GM21526 (cell line): ENCODE measurements at regions not wholly inside any gene's neighbourhood (a gene's known extent, or its start where the extent isn't known, plus 50 kb on each side); places are given as distances from the start of the nearest gene placed in this dataset.
"Not testable (repeated sequence)": the region's sequence is repeated elsewhere in the genome, so short reads cannot be mapped to it uniquely, and the experiment has no call there.

Experiments
- ATAC-seq: cut with Tn5 transposase; IDR thresholded peaks from one replicate; pipeline ENCODE4 v1.9.1; 2021; ENCODE audit warnings: moderate library complexity; ENCODE audit not compliant: unreplicated experiment, low FRiP score

DNA sequence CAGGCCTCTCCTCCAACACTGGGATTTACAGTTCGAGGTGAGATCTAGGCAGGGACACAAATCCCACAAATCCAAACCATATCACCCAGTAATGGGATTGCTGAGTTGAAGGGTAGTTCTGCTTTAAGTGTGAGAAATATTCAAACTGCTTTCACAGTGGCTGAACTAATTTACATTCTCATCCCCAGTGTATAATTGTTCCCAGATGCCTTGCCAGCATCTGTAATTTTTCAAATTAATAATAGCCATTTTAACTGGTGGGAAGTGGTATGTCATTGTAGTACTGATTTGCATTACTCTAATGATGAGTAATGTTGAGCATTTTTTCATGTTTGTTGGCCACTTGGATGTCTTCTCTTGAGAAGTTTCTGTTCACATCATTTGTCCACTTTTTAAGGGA lies 592.8 kb upstream of the GRM3 start:
- no peak for ATAC-seq

DNA sequence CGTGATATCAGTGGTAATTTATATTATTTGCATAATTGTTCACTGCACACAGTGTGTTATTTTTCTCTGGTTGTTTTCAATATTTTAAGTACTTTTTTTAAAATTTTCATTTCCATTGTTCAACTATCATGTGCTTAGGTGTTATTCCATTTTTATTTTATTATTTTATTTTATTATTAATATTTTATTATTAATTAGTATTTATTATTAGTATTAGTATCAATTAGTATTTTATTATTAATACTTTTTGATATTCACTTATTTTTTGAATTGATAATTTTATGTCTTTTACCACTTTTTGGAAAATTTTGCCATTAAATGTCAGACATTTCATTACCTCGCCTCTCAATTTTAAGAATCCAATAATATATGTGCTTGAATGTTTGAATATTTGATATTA lies 593.8 kb upstream of the GRM3 start:
- ATAC-seq, result no peak

DNA sequence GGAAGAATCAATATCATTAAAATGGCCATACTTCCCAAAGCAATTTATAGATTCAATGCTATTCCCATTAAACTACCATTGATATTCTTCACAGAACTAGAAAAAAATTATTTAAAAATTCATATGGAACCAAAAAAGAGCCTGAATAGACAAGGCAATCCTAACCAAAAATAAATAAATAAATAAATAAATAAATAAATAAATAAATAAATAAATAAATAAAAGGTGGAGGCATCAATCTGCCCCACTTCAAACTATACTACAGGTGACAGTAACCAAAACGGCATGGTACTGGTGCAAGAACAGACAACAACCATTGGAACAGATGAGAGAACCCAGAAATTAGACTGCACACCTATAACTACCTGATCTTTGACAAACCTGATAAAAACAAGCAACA lies 598.5 kb upstream of the GRM3 start:
- not testable (repeated sequence) for ATAC-seq

DNA sequence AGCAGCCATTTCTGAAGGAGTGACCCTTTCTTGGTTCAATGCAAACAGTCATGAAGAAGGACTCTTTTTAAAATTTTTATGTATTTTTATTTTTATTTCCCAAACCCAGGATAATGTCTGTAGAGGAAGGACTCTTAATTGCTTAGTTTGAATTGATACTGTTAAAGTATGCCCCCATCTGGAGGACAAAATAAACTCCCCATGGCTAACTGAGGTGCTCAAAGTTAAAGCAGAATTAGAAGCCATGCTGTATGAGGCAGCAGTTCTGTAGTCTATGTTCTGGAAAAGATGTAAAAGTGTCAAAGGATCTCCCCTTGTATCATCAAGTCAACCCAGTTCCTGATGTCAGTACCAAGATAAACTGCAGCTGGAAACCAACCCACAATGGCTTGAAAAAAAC lies 617.9 kb upstream of the GRM3 start:
- ATAC-seq, result no peak

DNA sequence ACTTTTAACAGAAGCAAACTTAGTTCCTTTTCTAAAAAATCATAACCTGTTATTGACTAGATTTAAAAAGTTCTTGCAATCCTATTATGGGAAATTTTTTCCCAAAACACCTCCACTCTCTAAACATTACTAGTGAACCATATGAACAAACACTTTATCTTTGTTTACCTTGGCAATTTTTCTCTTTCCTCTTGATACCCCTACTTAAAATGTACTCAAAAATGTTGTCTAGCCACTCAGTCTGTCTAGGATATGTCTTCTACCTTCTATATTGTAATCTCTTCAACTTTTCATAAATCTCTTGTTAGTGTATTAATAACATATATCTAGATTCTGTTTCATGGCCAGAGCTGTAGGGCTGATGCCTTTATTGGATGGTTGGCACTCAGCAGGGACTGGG lies 630.0 kb upstream of the GRM3 start:
- no peak for ATAC-seq

DNA sequence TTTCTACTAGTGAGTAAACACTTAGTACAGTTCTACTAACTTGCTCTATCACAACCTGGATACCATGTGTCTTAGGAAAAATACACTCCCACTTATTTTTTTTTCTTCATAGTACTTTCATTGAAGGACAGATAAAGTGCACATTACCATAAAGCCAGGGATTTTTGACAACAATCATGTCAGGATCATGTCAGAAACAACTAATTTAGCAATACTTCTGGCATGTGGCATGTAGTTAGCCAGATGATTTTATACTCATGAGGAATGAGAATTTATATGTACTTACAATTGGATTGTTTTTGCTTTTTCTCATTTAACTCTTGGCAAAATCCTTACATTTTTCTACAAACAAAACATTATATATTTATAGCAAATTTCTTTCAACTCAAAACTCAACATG lies 630.7 kb upstream of the GRM3 start:
- ATAC-seq, result no peak

DNA sequence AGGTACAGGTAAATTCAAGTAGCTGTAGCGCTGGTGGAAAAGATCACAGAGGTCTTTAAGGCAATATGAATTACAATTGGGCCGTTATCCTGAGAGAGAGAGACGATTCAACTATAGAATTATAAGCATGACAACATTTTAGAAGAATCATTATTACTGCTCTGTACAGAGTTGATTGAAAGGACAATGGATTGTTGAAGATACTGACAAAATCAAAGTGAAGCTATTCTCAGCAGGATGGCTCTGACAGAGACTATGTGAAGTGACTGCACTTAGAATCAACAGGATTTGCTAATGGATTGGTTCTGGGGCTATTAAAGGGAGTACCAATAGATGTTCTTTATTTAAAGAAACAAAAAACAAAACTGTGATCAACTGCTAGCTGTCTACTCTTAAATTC lies 634.8 kb upstream of the GRM3 start:
- ATAC-seq, result no peak

DNA sequence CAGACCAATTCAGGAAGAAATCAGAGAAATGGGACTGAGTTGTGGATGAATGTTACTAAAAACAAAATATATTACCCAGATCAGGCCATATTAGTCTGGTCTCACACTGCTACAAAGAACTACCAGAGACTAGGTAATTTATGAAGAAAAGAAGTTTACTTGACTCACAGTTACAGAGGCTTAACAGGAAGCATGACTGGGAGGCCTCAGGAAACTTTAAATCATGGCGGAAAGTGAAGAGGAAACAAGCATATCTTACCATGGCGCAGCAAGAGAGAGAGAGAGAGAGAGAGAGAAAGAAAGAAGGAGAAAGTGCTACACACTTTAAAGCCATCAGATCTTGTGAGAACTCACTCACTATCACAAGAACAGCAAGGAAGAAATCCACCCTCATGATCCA lies 636.8 kb upstream of the GRM3 start:
- no peak for ATAC-seq

DNA sequence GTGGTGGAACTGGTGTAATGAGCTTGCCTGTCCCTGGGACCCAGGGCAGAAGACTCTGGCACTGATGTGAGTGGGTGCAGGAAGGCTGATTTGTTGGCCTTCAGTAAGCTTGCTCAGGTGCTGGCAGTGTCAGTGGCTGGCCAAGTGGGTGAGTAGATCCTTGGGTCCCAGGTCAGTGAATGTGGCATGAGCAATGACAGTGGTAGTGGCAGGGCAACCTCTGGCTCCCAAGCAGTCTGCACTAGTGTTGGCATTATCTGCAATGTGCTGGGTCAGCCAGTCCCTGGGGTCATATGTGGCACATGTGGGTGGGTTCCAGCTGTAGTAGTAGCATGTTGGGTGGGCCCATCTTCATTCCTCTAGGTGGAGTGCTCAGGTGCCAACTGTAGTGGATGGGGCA lies 640.9 kb upstream of the GRM3 start:
- no peak for ATAC-seq

DNA sequence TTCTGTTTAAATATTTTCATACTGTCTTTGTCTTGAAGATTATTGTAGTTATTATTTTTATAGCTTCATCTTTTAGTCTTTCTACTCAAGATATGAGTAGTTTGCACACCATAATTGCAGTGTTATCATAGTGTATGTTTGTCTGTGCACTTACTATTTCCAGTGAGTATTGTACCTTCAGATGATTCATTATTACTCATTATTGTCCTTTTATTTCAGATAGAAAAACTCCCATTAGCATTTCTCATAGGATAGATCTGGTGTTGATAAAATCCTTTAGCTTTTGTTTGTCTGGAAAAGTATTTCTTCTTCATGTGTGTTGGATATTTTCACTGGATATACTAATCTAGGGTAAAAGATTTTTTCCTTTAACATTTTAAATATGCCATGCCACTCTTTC lies 646.2 kb upstream of the GRM3 start:
- no peak for ATAC-seq

DNA sequence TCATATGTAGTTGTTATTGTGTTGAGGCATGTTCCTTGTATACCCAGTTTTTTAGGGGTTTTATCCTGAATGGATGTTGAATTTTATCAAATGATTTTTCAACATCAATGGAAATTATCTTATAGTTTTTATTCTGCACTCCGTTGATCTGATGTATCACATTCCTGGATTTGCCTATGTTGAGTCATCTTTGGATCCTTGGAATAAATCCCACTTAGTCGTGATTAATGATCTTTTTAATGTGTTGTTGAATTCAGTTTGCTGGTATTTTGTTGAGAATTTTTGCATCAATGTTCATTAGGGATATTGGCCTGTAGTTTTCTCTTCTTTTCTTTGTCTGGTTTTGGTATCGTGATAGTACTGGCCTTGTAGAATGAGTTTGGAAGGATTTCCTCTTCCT lies 648.6 kb upstream of the GRM3 start:
- no peak for ATAC-seq

DNA sequence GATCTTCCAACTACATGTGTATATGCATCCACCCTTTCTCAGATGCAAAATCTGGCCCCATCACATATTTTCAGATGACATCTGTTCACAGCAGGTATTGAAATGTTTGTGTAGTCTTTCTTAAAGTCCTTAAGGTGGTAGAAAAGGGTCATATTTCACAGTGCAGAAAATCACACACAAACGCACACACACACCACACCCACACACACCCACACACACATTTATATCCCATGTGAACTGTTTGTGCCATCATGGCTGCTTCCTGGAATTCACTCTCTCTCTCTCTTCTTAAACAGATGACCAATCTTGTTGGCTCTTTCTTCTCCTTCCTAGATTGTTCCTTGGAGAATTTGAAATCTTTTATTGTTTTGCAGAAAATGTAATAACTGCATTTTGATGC lies 663.0 kb upstream of the GRM3 start:
- no peak for ATAC-seq

DNA sequence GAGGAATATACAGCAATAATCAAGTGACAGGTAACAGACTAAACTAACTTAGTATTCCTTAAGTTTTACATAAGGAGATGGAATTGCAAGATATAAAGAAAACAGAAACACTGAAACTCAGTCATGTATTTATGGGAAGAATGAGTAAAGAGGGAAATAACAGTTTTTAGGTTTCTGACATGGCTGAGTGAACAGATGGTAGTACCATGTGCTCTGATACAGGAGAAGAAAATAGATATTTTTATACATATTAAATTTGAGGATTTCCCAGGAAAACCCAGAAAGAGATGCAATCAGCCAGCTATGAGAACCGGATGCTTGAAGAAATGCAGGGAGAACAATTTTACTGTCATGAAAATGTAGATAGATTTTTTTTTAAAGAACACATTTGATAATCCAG lies 669.5 kb upstream of the GRM3 start:
- no peak for ATAC-seq

DNA sequence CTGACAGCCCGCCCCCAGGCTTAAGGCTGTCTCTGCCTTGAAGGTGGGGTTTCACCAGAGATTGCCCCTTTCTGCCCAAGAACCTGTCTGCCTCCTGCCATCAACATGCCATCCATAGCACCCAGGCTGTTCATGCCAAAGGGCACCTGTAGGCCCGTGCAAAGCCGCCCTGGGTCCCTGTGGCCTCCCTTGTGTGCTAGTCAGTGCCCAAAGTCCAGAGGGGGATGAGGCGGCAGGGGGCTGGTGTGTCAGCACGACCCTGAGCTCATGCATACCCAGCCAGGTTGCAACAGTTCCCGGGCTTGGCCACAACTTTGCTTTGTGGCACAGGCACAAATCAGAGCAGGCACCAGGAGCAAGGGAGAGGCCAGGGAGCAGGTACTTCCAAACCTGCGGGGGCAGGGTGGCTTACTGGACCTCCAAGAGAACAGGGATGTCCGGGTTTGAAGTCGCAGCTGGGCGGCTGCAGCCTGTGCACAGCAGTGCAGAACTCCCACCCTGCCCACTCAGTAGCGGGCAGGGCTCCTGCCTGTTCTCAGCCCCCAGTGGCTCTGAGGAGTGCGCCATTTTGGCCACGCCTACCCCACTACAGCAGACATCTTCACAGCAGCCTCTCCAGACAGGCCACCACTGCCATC lies 671.1 kb upstream of the GRM3 start:
- ATAC-seq, result no peak

DNA sequence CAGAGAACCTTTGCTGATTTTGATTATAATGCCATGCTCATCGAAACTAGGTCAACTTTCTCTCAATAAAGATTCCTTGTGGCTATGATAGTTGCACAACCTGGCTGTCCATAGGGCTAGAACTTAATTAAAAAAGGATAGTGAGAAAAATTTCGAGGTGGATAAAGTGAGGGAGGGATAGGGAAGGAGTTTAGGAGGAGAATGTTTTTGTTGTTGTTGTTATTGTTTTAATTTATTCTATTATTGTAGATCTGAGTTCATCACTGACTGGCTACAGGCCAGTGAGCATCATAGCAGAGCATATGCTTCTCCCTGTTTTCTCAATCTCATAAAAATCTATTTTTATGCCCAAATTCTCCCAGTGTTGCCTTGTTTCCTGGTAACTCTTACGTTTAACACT lies 688.7 kb upstream of the GRM3 start:
- ATAC-seq, result no peak

DNA sequence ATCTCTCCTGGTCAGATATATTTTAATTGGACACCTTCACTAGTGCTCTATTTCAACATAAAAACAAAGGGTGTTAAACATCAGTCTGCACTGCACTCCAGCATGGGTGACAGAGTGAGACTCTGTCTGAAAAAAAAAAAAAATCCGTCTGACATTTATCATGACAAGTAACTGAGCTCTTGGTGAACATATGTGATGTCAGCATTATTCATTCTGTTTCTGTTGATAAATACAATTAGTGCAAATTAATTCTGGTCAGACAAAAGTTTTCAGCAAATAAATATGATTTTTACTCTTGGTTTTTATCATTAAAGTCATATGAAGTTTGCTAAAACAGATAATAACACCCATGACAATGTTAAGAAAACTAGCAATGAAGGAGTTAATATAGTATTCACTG lies 692.8 kb upstream of the GRM3 start:
- ATAC-seq, result no peak

DNA sequence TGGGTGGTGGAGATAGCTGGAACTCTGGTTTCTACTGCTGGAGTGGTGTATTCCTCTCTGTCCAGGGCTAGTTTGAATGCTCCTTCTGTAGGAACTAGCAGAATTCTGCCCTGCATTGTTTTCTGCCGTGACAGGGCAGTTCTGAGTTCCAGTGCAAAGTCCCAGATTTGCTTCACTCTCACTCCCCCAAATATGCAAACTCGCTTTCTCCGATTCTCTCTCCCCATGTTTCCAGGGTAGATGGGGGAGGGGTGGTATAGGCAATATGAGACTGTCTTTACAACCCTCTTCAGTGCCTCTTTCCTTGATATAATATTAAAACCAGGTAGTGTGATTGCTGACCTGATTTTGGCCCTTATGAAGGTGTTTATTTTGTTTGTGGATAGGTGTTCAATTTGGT lies 693.3 kb upstream of the GRM3 start:
- ATAC-seq, result no peak

DNA sequence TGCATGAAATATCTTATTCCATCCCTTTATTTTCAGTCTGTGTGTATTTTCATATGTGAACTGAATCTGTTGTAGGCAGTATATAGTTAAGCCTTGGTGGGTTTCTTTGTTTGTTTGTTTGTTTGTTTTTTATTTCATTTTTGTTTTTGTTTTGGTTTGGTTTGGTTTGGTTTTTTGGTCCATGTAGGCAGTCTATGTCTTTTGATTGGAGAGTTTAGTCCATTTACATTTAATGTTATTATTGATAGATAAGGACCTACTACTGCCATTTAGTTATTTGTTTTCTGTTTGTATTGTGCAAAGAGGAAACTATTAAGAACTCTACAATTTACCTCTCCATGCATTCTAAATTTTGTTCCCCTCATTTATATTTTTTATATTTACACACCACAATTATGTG lies 695.9 kb upstream of the GRM3 start:
- no peak for ATAC-seq

DNA sequence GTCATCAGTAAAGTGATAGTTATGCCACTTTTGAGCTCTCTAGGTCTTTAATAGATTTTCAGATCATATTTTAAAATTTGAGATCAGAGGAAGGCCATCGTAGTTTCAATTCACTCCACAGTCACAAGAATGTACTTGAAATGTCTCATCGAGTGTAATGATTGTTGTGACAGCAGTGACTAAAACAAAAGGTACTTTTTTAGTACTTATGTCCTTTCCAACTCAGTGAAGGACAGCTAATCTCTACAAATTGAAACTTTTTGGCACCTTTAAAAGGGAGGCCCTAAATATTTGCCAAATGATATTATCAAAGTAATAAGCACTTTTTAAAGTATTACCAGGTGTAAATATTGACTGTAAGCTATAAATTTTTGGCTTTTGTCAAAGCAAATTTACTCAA lies 702.9 kb upstream of the GRM3 start:
- ATAC-seq, result no peak

DNA sequence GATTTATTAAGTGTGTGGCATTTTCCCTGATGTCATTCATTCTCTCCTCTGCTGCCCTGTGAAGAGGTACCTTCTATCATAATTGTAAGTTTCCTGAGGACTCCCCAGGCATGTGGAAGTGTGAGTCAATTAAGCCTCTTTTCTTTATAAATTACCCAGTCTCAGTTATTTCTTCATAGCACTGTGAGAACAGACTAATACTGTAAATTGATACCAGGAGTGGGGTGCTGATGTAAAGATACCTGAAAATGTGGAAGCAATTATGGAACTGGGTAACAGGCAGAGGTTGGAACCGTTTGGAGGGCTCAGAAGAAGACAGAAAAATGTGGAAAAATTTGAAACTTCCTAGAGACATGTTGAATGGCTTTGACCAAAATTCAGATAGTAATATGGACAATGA lies 711.8 kb upstream of the GRM3 start:
- no peak for ATAC-seq

DNA sequence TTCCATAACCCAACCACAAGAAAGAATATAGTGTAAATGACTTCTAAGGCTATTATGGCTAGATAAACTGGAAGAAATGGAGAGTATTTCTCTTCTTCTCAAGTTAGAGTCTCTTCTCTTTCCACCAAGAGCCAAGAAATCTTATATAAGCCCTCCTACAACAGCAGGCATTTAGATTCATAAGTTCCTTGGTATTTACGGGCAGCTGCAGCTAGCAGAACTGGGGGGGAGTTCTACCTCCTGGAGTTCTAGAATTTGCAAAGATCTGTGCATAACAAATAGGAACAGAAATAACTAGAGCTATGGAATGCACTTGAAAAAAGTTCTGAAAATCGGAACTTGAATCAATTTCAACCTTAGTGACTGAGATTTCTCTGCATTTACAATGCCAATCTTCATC lies 715.2 kb upstream of the GRM3 start:
- ATAC-seq, result no peak

DNA sequence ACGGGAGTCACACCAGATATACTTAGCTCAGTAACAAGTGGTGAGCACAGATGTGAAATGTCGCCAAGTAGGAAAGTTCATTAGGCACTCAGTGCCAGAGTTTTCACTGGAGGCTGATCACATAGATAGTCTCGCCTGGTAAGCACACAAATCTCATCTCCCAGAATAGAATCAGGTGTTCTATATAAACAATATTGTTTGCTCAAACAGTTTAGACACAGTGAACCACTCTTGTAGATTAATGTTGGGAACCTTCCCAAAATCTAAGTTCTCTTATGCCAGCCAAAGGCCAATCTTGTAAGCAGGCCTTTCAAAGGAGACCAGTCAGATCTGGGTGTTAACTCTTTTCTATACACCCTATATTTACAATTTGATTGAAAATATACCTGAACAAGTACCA lies 716.5 kb upstream of the GRM3 start:
- no peak for ATAC-seq

DNA sequence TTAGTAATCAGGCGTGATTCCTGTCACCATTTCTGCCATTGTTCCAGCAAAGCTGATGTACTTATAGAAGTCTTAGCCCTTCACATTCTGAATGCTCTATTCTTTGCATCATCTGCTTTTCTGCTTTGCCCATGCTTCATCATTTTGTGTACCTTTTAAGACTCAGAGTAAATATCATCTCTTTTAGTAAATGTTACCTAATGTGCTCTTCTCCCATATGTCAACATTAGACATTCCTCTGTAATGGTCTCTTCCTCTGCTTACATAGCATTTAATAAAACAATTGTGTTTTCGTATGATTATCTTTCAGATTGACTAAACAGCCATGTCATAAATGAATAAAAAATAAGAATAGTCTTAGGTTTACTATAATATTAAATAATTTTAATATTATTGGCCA lies 719.6 kb upstream of the GRM3 start:
- no peak for ATAC-seq
